Activated CD4-positive, alpha-beta T cell treated with anti-CD3 and anti-CD28 coated beads for 1 hour (primary cell): ENCODE measurements at regions not wholly inside any gene's neighbourhood (a gene's known extent, or its start where the extent isn't known, plus 50 kb on each side); places are given as distances from the start of the nearest gene placed in this dataset.

ENCODE experiments used
- DNase-seq: peaks from one replicate; pipeline ENCODE4 v3.0.0-alpha.2; 2020

- no peak for DNase-seq
Observed at GRCh38 chr1:181341026-181341632, 142.2 kb upstream of the CACNA1E start.

GRCh38 chr1:181344091-181344490 is 139.2 kb upstream of the CACNA1E start:
- no peak for DNase-seq

- no peak for DNase-seq
Observed at GRCh38 chr1:181345146-181345545, 138.2 kb upstream of the CACNA1E start.

- DNase-seq, result no peak
Observed at GRCh38 chr1:181347495-181348390, 135.6 kb upstream of the CACNA1E start.

- no peak for DNase-seq
Observed at GRCh38 chr1:181349512-181349911, 133.8 kb upstream of the CACNA1E start.

GRCh38 chr1:181350131-181350530 is 133.2 kb upstream of the CACNA1E start:
- DNase-seq, result no peak

GRCh38 chr1:181351740-181352139 is 131.6 kb upstream of the CACNA1E start:
- no peak for DNase-seq

- DNase-seq, result no peak
Observed at GRCh38 chr1:181352695-181353094, 130.6 kb upstream of the CACNA1E start.

- DNase-seq, result no peak
Observed at GRCh38 chr1:181353526-181353925, 129.8 kb upstream of the CACNA1E start.

GRCh38 chr1:181354865-181355264 is 128.5 kb upstream of the CACNA1E start:
- DNase-seq, result no peak

- no peak for DNase-seq
Observed at GRCh38 chr1:181356505-181357340, 126.6 kb upstream of the CACNA1E start.

- no peak for DNase-seq
Observed at GRCh38 chr1:181359012-181359411, 124.3 kb upstream of the CACNA1E start.

GRCh38 chr1:181364801-181365200 is 118.5 kb upstream of the CACNA1E start:
- DNase-seq, result no peak

GRCh38 chr1:181366910-181367309 is 116.4 kb upstream of the CACNA1E start:
- DNase-seq, result no peak

- no peak for DNase-seq
Observed at GRCh38 chr1:181369416-181369815, 113.9 kb upstream of the CACNA1E start.

- no peak for DNase-seq
Observed at GRCh38 chr1:181383695-181384094, 99.6 kb upstream of the CACNA1E start.

- no peak for DNase-seq
Observed at GRCh38 chr1:181386340-181386739, 97.0 kb upstream of the CACNA1E start.

- DNase-seq, result no peak
Observed at GRCh38 chr1:181386951-181387350, 96.4 kb upstream of the CACNA1E start.

- no peak for DNase-seq
Observed at GRCh38 chr1:181387702-181388101, 95.6 kb upstream of the CACNA1E start.

GRCh38 chr1:181390410-181391077 is 92.8 kb upstream of the CACNA1E start:
- no peak for DNase-seq

GRCh38 chr1:181391301-181391900 is 91.9 kb upstream of the CACNA1E start:
- no peak for DNase-seq

GRCh38 chr1:181392133-181392532 is 91.2 kb upstream of the CACNA1E start:
- DNase-seq, result no peak
